ENCODE measurements at regions not wholly inside any gene's neighbourhood (a gene's known extent, or its start where the extent isn't known, plus 50 kb on each side); places are given as distances from the start of the nearest gene placed in this dataset.

DNA sequence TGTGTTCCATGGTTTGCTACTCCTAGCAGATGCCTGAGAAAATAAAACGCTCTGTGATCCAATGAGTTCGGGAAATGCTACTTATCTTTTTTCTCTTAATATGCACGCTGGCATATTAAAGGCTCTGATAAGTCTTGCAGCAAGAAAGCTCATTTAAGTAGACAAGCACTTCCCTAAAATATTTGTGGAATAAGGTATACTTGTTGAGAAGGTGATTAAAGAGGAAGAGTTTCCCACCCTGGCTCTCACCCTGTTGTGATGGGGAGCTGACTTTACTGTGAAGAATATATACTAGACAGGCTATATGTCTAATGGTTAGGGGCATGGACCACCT lies 279.4 kb downstream of the RPS24 start:
- TF ChIP-seq, protein P1, sequence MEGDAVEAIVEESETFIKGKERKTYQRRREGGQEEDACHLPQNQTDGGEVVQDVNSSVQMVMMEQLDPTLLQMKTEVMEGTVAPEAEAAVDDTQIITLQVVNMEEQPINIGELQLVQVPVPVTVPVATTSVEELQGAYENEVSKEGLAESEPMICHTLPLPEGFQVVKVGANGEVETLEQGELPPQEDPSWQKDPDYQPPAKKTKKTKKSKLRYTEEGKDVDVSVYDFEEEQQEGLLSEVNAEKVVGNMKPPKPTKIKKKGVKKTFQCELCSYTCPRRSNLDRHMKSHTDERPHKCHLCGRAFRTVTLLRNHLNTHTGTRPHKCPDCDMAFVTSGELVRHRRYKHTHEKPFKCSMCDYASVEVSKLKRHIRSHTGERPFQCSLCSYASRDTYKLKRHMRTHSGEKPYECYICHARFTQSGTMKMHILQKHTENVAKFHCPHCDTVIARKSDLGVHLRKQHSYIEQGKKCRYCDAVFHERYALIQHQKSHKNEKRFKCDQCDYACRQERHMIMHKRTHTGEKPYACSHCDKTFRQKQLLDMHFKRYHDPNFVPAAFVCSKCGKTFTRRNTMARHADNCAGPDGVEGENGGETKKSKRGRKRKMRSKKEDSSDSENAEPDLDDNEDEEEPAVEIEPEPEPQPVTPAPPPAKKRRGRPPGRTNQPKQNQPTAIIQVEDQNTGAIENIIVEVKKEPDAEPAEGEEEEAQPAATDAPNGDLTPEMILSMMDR (conservative IDR thresholded peaks at IDR 0.05; ENCODE audit: low read depth, low read length) = no peak
- no peak for TF ChIP-seq EZH2 (IDR thresholded peaks at IDR 0.05; ENCODE audit: low read length, unreplicated experiment)

Measured in PC-3 (cell line).